A673 (cell line): ENCODE measurements at regions not wholly inside any gene's neighbourhood (a gene's known extent, or its start where the extent isn't known, plus 50 kb on each side); places are given as distances from the start of the nearest gene placed in this dataset.

Source experiments
- BruUV-seq: library from RNA; stranded (reverse); fragments of 400-500 nt; replicated peaks from 2 replicates; lab custom pipeline; 2021; lab: Mats Ljungman, UMichigan
- CTCF ChIA-PET: fragments of 300-600 bp; sonication (Branson Sonifier 250); formaldehyde crosslinking; loops from one replicate; lab custom pipeline; 2022; ENCODE audit warnings: antibody characterized with exemption; lab: Charles Lee
- POLR2A ChIA-PET: fragments of 300-600 bp; sonication (Branson Sonifier 250); formaldehyde crosslinking; loops from one replicate; lab custom pipeline; 2022; ENCODE audit warnings: antibody characterized with exemption; ENCODE audit not compliant: low non-redundant PET; lab: Charles Lee
- DNase-seq: peaks from one replicate; pipeline ENCODE4 v3.0.0-alpha.2; 2015; ENCODE audit warnings: low spot score
- H3K27ac ChIP-seq: fragments of 200-600 bp; sonication (generic); 2 replicates; pipeline ENCODE4 v1.5.1; 2016; ENCODE audit warnings: mixed run types, low read depth, mild to moderate bottlenecking, mixed read lengths, antibody characterized with exemption, low read length; ENCODE audit not compliant: poor library complexity, severe bottlenecking
- H3K27me3 ChIP-seq: fragments of 200-600 bp; sonication (generic); replicated peaks from 2 replicates; pipeline ENCODE4 v1.6.1; 2017; ENCODE audit warnings: mixed run types, low read depth, mild to moderate bottlenecking, mixed read lengths, antibody characterized with exemption, low read length; ENCODE audit not compliant: insufficient read depth, poor library complexity
- H3K36me3 ChIP-seq: fragments of 200-600 bp; sonication (generic); 2 replicates; pipeline ENCODE4 v1.6.1; 2016; ENCODE audit warnings: mixed run types, mild to moderate bottlenecking, mixed read lengths, antibody characterized with exemption, low read length; ENCODE audit not compliant: insufficient read depth, poor library complexity, severe bottlenecking
- H3K4me1 ChIP-seq: fragments of 200-600 bp; sonication (generic); 2 replicates; pipeline ENCODE4 v1.6.1; 2017; ENCODE audit warnings: mixed run types, mild to moderate bottlenecking, mixed read lengths, antibody characterized with exemption, low read length; ENCODE audit not compliant: insufficient read depth, poor library complexity, severe bottlenecking
- H3K4me3 ChIP-seq: fragments of 200-600 bp; sonication (generic); 2 replicates; pipeline ENCODE4 v1.5.1; 2016; ENCODE audit warnings: low read depth, mixed run types, mild to moderate bottlenecking, mixed read lengths, low read length; ENCODE audit not compliant: poor library complexity, severe bottlenecking
- H3K9me3 ChIP-seq: fragments of 200-600 bp; sonication (generic); 2 replicates; pipeline ENCODE4 v1.6.1; 2016; ENCODE audit warnings: mixed run types, low read depth, mild to moderate bottlenecking, mixed read lengths, antibody characterized with exemption, low read length; ENCODE audit not compliant: poor library complexity, severe bottlenecking
- EZH2 ChIP-seq: fragments of 200-600 bp; sonication (generic); IDR thresholded peaks from 2 replicates; pipeline ENCODE4 v1.6.1; 2017; ENCODE audit warnings: borderline replicate concordance, low read depth, mild to moderate bottlenecking, mixed read lengths, antibody characterized with exemption, low read length; ENCODE audit not compliant: poor library complexity, severe bottlenecking
- intact Hi-C: fragments of 100-400 bp; cut with micrococcal nuclease; formaldehyde crosslinking; loops from one replicate; pipeline ENCODE4 v1.10.0; 2022; ENCODE audit not compliant: unreplicated experiment
- TF ChIP-seq, protein P1 (sequence below): fragments of 300-800, 200-600 bp; sonication (generic); conservative IDR thresholded peaks from 2 replicates; pipeline ENCODE4 v1.5.1; 2017; ENCODE audit warnings: low read depth, mild to moderate bottlenecking, antibody characterized with exemption, low read length, moderate library complexity, mixed read lengths

DNA sequence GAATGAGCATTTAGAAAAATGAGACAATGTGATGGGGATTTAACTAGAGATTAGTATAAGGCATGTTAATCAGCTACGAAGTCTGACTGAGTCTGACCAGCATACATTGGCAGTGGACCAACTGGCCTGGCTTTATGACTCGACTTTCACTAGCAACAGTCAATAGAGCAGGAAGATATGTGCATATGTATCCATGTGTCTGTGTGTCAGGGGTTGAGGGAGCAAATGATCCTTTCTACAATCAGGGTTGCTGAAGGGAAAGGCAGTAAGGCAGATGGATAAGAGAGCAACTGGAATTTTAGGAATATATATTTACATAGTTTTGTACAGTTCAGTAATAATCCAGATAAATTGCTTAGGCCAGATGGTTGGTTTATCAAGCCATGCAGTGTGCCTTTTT, 645.6 kb downstream of the PLA2G4A start:
- H3K4me1 ChIP-seq, result peaks cover 3% of the 10 kb centered on the region
- H3K4me3 ChIP-seq, result no peak overlapping the region
- no peaks in the 10 kb centered on the region for H3K27me3 ChIP-seq
- POLR2A ChIA-PET, result no interaction called here
- TF ChIP-seq, protein P1, sequence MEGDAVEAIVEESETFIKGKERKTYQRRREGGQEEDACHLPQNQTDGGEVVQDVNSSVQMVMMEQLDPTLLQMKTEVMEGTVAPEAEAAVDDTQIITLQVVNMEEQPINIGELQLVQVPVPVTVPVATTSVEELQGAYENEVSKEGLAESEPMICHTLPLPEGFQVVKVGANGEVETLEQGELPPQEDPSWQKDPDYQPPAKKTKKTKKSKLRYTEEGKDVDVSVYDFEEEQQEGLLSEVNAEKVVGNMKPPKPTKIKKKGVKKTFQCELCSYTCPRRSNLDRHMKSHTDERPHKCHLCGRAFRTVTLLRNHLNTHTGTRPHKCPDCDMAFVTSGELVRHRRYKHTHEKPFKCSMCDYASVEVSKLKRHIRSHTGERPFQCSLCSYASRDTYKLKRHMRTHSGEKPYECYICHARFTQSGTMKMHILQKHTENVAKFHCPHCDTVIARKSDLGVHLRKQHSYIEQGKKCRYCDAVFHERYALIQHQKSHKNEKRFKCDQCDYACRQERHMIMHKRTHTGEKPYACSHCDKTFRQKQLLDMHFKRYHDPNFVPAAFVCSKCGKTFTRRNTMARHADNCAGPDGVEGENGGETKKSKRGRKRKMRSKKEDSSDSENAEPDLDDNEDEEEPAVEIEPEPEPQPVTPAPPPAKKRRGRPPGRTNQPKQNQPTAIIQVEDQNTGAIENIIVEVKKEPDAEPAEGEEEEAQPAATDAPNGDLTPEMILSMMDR, result no peak
- no peak for TF ChIP-seq EZH2
- intact Hi-C loops, result no loop called here
- H3K36me3 ChIP-seq, result no peaks in the 10 kb centered on the region
- CTCF ChIA-PET, result no interaction called here
- no TSS peak for BruUV-seq
- no peak overlapping the region for H3K27ac ChIP-seq
- DNase-seq, result no peak
- H3K9me3 ChIP-seq, result no peaks in the 10 kb centered on the region

DNA sequence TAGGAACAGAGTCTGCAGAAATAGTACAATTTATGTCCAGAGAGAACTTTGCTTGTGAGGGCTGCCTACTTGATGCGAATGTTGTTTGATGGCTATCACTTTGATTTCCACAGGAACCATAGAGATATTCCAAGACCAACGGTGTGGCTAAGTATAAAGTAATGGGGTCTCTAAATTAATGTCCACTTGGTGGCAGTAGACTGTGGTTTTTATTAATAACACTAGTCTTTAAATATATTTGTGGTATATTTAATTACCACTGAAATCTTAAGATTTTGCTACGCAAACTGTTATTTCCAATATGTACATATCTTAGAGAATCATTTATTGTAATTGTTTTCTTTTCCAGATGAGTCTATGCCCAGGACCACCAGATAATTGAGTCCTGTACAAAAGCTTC, 647.9 kb downstream of the PLA2G4A start:
- TF ChIP-seq, protein P1, result peak; percentile 64
- no peak for TF ChIP-seq EZH2
- ChIA-PET CTCF (no interaction called here), POLR2A (no interaction called here)
- BruUV-seq, result no TSS peak
- Histone ChIP-seq H3K4me3 (no peak overlapping the region), H3K36me3 (no peaks in the 10 kb centered on the region), H3K9me3 (no peaks in the 10 kb centered on the region), H3K27me3 (no peaks in the 10 kb centered on the region), H3K27ac (no peak overlapping the region), H3K4me1 (peaks cover 3% of the 10 kb centered on the region)
- intact Hi-C loops, result no loop called here
- peak; percentile 35 for DNase-seq

DNA sequence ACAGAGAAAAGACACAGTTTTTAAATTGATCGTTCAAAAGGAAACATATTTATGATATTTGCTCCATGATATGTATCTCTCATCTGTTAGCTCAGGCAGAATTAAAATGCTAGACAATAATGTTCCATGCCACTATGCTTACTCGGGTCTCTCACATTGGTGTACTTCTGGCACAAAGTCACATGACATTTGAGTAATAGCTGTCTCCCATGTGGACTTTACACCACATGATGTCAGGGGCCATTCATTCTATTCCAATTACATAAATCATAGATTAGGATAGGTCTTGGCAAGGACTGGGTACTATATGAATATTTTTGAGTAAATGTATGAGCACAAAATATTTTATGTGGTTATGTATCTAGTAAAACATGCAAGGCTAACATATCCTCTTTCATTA, 648.4 kb downstream of the PLA2G4A start:
- intact Hi-C loops, result no loop called here
- no peak overlapping the region for H3K27ac ChIP-seq
- BruUV-seq, result no TSS peak
- DNase-seq, result peak; percentile 12
- peaks cover 3% of the 10 kb centered on the region for H3K4me1 ChIP-seq
- no peak overlapping the region for H3K4me3 ChIP-seq
- H3K36me3 ChIP-seq, result no peaks in the 10 kb centered on the region
- ChIA-PET POLR2A (no interaction called here), CTCF (no interaction called here)
- no peak for TF ChIP-seq EZH2
- TF ChIP-seq, protein P1, result no peak
- H3K9me3 ChIP-seq, result no peaks in the 10 kb centered on the region
- H3K27me3 ChIP-seq, result no peaks in the 10 kb centered on the region
